NCI-H748 (cell line): ENCODE measurements at regions not wholly inside any gene's neighbourhood (a gene's known extent, or its start where the extent isn't known, plus 50 kb on each side); places are given as distances from the start of the nearest gene placed in this dataset.

ENCODE experiments used
- DNase-seq: peaks from one replicate; lab custom pipeline; 2025; ENCODE audit not compliant: unreplicated experiment; lab: John Stamatoyannopoulos, UW

DNA sequence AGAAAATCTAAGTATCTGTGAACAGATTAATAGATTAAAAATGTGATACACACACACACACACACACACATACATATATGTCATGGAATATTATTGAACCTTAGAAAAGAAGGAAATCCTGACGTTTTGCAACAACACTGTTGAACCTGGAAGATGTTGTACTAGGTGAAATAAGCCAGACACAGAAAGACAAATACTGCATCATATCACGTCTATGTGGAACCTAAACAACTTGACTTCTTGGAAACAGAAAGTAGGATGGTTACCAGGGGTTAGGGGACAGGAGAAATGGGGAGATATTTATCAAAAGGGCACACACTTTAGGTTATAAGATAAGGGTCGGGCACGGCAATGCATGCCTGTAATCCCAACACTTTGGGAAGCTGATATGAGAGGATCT, 698.4 kb upstream of the ID2 start:
- DNase-seq = no peak

DNA sequence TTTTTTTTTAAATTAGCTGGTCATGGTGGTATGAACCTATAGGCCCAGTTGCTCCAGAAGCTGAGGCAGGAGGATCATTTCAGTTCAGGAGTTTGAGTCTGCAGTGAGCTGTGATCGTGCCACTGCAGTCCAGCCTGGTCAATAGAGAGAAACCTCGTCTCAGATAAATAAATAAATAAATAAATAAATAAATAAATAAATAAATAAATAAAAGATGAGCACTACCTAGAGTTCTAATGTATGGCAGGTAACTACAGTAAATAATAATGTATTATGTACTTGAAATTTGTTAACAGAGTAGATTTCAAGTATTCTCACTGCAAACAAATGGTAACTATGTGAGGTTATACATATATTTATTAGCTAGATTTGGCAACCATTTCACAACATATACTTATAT, 697.9 kb upstream of the ID2 start:
- DNase-seq = no peak

DNA sequence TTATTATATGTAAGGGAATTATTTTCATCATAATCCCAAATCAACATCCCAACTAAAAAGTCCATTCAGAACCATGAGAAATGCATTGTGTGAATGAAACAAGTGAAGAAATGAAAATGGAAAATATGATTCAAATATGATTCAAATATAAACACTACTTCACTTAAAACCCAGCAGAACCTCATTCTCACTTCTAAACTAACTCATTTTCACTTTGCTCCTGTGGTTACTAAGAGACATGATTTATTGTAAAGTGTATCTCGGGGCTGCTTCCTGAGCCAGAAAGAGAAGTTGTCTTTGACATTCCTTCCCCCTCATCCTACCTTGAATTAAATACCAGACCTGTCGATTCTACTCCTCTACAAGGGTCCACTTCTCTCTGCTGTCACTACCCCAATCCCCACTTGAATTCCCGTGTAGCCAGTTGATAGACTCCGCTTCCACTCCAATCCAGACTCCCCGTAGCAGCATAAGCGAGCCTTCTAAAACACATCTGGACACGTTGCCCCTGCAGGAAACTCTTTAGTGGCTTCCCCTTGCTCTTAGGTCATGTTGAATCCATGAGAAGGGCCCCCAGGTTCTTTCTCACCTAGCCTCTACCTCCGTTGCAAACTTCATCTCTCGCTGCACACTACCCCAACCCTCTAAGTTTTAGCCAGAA, 697.0 kb upstream of the ID2 start:
- DNase-seq = no peak

DNA sequence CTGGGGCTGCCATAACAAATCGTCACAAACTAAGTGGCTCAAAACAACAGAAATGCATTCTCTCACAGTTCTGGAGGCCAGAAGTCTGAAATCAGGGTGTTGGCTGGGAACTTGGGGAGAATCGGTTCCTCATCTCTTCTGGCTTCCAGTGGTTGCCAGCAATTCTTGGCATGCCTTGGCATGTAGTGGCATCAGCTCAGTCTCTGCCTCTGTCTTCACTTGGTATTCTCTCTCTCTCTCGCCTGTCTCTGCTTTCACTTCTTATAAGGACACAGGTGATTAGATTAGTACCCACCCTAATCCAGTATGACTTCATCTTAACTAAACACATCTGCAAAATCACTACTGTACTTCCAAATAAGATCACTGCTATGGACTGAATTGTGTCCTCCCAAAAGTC, 695.4 kb upstream of the ID2 start:
- DNase-seq = no peak

DNA sequence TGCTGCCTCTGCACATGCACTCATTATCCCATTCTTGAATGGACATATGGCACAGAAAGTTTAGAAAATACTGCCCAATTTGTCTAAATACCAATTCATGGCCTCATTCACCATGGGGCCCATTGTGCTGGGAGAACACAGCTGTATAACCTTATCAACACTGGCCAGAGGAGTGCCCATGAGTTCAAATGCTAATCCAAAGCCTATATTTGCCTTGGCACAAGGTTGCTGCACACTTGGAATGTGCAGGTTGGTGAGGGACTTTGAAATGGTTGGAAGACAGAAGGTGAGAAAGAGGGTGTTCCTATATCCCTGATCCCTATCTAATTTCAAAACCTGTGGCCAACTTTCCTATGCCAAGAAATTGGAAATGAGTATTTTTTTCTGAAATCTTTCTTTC, 693.9 kb upstream of the ID2 start:
- no peak for DNase-seq

DNA sequence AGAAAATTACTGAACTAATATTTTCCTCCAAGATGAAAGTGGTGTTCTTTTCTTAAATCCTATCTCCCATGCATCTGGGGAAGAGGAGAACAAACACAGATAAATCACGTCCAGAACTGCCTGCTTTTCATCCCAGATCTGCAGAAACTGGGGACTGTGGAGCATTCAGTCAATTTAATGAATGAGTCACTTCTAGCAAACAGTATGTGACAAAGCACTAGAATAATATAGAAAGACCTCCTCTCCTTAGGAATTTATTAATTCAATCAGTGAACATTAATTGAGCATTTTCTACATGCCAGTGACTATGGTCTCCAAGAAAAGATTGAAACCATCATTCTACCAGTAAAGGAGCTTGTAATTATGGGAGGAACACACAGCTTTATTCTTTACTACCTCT, 693.4 kb upstream of the ID2 start:
- DNase-seq = no peak

DNA sequence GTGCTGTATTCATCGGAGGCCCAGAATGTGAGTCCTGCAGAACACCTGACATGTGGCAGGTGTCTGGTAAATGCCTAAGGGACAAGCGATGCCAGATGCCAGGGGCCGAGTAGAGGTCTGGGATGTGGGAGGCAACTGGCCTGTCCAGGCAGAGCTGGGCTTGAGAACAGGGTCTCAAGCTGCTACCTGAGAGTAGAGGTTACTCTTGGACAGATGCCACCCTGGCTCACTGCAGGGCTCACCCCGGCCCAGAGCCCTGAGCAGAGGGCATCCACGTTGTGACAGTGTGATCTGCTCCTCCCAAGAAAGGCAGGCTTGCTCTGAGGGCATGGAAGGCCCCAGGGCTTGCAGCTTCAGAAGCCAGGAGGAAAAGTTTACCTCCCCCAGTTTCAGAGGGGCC, 692.0 kb upstream of the ID2 start:
- no peak for DNase-seq

DNA sequence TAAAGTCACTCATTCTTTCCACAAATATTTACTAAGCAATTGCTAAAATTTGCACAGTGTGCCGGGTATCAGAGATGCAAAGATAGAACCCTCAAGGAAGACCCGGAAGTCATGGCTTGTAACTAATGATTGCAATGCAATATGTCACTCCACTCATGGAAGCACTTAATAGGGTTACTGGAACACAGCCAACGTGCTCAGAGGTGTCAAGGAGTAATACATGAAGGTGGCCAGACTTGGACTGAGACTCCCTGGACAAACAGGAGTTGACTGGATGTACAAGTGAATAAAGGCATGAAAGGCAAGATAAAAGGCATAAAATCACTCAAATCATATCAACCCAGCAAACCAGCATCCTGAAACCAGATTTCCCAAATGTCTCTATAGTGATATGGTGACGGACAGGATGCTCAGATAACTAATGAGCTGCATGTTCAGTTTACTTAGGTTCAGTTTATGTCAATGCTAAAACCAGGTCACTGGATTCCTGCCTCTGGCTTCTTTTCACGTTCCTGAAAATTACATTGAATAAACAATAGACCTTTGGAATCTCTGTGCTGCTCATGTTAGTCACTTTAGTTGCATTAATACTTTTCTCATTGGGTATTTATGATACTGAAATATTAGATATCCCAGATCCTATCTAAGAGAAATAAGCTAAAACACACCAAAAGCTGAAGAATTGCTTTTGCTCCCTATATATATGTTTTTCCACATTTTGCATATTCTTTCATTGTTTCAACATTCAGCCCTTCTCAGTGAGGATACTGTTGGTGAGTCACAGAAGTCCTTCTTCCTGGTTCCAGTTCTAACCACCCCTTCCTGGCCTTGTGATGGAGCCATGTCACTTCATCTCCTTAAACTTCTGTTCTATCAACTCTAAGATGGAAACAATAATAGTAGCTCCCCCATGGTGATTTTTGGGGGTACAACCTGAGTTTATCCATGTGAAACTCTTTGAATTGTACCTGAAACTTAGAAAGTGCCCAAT, 688.9 kb upstream of the ID2 start:
- peak; percentile 90 for DNase-seq

DNA sequence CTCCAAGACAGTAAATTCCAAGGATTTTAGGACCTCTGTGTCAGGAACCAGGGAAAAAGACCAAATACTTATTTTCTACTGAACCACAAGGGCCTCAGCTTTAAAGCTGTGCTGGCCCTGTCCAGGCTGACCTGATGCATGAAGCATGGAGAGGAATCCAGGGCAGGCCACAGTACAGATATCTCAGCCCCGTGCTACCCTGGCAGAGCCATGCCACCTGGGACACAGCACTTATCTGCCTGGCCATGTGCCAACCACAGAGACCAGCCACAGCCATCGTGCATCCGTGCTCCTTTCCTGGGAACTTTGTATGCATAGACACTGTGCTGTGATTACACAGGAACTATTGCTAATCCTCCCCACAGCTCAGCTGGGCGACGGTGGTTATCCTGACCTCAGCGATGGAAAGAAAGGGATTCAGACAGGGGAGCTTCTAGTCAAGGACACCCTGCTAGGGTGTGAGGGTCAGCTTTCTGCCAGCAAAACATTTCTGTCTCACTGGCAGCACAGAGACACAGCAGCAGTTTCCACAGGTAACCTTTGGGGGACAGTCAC, 687.4 kb upstream of the ID2 start:
- peak; percentile 91 for DNase-seq

DNA sequence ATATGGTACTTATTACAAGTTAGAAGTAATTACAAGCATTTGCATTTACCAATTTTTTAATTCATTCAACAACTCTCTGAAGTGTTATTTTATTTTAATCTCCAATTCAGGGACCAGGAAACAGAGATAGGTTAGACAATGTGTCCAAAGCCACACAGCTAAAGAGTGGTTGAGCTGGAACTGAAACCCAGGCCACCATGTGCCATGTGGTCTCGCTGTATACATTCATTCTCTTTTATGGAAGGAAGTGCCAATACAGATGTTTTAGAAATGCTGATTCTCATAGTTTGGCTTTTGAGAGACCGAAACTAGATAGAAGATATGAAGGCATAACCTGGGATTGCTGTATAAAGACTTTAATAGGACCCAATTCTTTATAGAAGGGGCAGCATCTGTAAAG, 684.6 kb upstream of the ID2 start:
- DNase-seq = no peak

DNA sequence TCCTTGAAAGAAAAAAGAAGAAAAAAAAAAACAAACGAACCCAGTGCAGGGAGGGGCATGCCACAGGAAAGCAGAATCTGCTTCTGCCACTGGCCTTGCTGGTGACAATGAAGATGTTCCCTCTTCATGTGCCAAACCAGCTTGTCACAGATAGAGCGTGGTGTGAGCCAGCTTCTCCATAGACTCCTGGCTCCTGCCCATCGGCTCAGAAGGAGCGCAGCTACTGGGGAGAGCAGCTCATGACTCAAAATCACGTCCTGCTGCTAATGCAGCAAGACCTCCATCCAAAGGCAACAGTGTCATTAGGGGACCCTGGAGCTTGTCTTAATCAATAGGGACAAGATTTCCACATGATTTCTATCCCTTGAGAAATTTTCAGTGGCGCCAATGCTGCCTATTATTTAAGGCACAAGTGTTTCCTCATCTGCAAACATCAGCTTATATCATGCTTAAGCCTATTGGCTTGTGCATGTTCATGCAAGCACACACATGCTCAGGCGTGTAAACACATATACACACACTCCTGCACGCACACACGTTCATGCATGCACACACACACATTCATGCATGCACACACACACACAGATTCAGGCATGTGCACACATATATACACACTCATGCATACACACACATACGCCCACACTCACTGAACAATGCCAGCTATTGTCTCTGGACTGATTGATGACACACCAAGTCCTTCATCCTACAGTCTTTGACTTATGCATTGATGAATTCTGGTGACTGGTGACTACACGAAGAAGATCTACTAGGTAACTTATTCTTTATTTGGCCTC, 682.0 kb upstream of the ID2 start:
- peak; percentile 29 for DNase-seq

DNA sequence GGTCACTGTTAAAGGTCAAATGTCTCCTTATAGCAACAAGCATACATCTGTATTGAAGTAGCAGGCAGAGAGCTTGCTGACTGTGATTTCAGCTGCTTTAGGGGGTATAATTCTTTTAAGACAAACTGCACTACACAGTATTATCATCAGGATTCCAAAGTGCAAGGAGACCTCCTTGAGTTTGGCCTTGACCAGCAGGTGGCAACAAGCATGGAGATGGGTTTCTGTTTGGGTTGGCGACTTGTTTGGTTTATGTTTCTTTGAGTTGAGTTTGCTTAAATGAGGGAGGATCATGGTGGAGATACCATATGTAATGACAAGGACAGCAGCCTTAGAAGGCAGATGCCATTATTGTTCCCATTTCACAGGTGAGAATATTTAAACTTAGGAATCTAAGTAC, 681.0 kb upstream of the ID2 start:
- no peak for DNase-seq

DNA sequence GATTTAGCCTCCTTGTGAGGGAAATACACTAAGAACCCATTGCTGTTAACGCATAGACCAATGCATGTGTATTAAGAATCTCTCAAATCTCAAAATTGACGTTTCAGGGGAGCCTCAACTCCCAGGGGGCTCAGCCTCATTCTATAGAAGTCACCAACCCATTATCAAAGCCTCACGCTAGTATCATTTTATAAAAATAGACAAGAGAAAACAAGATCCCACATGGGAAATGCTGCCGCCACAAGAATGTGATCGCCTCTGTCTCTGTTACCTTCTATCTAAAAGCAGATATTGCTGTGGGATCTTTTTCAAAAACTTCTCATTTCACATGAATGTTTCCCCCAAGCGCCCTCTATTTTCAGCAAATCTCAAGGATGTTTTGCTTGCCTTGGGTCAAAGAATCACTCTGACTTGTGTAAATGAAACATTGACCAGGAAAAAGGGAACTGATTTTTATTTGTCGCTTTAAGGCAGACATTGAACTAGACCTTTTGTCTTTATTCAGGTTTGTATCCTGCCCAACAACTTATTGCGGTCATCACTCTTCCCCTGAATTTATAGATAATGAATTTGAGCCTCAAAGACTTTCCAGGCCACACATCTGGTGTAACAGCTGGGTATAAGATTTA, 679.0 kb upstream of the ID2 start:
- no peak for DNase-seq

DNA sequence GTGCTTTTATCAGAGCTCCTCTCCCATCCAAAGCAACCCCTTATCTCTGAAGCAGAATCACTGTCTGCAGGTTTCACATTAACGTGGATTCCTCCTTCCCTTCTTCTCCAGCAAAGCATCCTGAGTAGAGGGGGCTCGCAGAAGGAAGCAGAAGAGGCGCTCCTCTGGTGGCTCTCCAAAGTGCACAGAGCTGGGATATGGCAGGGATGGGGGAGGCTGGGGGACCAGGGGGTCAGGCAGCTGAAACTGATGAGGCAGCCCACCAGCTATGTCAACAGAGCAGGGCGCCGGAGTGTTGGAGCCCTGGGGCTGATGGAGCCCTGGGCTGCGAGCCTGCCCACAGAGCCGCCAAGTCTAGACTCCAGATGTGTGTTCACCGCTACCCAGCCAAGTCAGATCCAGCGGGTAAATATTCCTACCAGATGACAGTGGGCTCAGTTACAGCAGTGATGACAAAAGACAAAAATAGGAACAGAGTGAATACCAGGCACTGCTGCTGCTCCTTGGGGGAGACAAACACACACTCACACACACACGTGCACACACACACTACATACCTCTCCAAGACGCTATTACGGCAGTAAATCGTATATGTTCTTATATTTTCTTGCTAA, 678.3 kb upstream of the ID2 start:
- peak; percentile 79 for DNase-seq

DNA sequence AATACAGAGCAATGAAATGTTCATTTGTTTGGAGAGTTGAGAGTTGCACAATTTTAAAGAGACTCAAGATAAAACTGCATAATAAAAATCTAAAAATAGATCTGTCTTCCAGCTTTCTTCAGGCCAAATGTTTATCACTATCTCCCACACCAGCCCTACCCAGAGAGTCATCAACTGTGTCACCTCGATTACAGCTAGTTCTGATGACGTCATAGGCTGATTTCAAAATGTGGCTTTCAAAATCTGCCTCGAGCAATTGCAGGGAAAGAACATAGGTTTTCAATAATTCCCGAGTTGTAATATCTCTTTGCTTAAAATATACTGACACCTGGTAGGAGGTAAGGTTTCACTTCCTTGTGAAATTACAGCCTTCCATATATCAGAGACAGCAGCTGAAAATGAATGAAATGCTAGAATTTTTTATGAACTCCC, 677.6 kb upstream of the ID2 start:
- no peak for DNase-seq

DNA sequence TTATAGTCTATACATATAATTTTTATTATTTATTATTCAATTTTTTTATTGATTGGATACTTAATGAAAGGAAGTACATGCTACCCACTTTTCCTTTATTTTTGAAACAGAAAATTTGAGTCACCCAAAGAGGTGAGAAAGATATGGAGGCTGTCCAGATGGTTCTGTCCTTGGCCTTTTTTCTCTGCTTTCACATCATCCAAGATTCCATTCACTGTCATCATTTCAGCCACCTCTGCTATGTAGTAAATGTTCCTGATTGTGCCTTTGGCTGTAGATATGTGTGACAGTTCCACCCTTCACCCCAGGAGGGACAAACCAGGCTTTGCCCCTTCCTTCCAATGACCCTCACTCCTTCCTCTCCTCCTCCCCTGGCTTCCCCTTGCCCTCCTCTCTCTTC, 675.7 kb upstream of the ID2 start:
- DNase-seq = no peak

DNA sequence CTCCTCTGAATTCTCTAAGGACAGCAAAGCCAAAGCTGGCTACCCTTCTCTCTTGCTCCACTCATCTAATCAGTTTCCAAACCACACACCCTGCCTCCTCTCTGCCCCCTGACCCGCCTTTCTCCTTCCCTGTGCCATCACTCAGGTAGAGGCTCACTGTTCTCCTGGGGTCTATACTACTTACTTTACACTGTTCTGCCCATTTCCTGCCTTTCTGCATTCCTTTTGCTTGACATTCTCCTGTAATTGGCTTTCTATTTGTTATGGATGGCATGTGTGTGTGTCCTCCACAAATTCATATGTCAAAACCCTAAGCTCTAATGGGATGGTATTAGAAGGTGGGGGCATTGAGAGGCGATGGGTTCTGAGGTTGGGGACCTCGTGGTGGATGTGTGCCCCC, 675.2 kb upstream of the ID2 start:
- DNase-seq = no peak

DNA sequence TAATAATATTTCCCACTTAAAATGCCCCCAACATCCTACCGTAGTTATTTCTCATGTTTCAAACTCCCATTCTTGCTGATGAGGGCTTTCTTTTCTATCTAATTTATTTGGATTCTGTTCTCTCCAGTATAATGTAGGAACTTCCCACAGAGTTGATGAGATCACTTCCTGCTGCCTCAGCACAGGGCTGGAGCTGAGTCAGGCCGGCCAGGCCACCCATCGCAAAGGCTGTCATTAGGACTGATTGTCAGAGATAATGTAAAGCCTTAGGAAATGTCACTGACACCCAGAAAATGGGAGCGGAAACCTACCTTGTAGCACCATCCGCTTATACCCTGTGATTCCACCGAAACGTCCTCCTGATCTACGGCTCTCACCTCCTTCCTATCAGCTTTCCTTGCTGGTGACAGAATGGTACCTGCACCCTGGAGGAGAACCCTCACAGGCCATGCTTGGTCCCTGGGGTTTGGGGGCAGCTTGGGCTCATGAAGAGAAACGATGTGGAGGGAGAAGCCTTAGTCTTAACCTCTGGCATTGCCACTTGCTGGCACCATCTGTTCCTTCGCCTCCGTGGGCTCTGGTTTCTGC, 672.8 kb upstream of the ID2 start:
- DNase-seq = no peak

DNA sequence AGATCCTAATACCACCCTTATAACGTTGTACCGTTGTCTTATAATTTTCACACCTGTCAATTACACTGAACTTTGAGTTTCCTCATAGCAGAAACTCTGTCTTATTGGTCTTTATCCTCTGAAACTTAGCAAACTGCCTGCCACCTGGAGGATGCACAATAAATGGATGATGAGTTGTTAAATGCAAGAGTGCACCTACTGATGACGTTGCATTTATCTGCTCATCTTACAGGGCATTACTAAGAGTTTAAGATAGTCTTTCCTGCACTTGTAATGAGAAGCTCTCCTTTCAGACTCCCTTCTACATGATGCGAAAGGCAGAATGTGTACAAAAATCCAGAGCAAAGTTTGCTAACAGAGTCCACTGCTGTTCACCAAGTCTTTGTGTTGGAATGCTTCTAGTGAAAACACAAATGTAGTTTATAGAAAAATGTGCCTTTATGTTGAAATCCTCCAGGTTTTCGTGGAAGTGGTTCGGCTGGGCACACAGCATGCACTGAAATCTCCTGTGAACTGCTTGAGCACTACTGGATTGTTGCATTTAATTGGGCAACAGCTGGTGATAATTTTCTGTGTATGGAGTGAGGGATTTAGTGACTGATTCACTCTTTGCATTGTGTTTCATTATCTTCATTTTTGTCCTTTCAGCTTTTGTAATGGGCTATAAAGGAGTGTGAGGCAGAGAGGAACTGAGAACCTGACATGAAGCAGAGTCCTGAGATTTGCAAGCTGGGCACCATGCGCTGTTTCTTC, 665.8 kb upstream of the ID2 start:
- no peak for DNase-seq
